HG03558 (cell line): ENCODE measurements at regions not wholly inside any gene's neighbourhood (a gene's known extent, or its start where the extent isn't known, plus 50 kb on each side); places are given as distances from the start of the nearest gene placed in this dataset.
"Not testable (repeated sequence)": the region's sequence is repeated elsewhere in the genome, so short reads cannot be mapped to it uniquely, and the experiment has no call there.

Experiments
- ATAC-seq: cut with Tn5 transposase; IDR thresholded peaks from one replicate; pipeline ENCODE4 v1.9.1; 2021; ENCODE audit warnings: moderate number of reproducible peaks; ENCODE audit not compliant: unreplicated experiment; ENCODE audit errors: extremely low read depth

- not testable (repeated sequence) for ATAC-seq
Measured at GRCh38 chr7:6937746-6938145, 111.7 kb upstream of the CCZ1B start.

- not testable (repeated sequence) for ATAC-seq
Measured at GRCh38 chr7:6938284-6938683, 112.2 kb upstream of the CCZ1B start.

- ATAC-seq = not testable (repeated sequence)
Measured at GRCh38 chr7:6939126-6939525, 113.1 kb upstream of the CCZ1B start.

GRCh38 chr7:6939896-6940295, 113.8 kb upstream of the CCZ1B start:
- ATAC-seq = not testable (repeated sequence)

- not testable (repeated sequence) for ATAC-seq
Measured at GRCh38 chr7:6946873-6947272, 120.8 kb upstream of the CCZ1B start.

GRCh38 chr7:6950231-6950630, 124.2 kb upstream of the CCZ1B start:
- ATAC-seq = not testable (repeated sequence)

- ATAC-seq = not testable (repeated sequence)
Measured at GRCh38 chr7:6951553-6951952, 125.5 kb upstream of the CCZ1B start.

- not testable (repeated sequence) for ATAC-seq
Measured at GRCh38 chr7:6953138-6953797, 127.2 kb upstream of the CCZ1B start.

- ATAC-seq = not testable (repeated sequence)
Measured at GRCh38 chr7:6953798-6954181, 127.7 kb upstream of the CCZ1B start.

GRCh38 chr7:6955385-6955784, 129.3 kb upstream of the CCZ1B start:
- ATAC-seq = not testable (repeated sequence)

GRCh38 chr7:6955990-6956566, 130.0 kb upstream of the CCZ1B start:
- ATAC-seq = not testable (repeated sequence)

GRCh38 chr7:6958371-6958770, 132.3 kb upstream of the CCZ1B start:
- ATAC-seq = not testable (repeated sequence)

- not testable (repeated sequence) for ATAC-seq
Measured at GRCh38 chr7:6959942-6960341, 133.9 kb upstream of the CCZ1B start.

GRCh38 chr7:6962871-6963270, 136.8 kb upstream of the CCZ1B start:
- ATAC-seq = not testable (repeated sequence)

- ATAC-seq = not testable (repeated sequence)
Measured at GRCh38 chr7:6965051-6965450, 139.0 kb upstream of the CCZ1B start.

GRCh38 chr7:6970180-6970579, 144.1 kb upstream of the CCZ1B start:
- ATAC-seq = not testable (repeated sequence)

- not testable (repeated sequence) for ATAC-seq
Measured at GRCh38 chr7:6974876-6975275, 148.8 kb upstream of the CCZ1B start.

GRCh38 chr7:6975346-6975745, 149.3 kb upstream of the CCZ1B start:
- not testable (repeated sequence) for ATAC-seq

- ATAC-seq = not testable (repeated sequence)
Measured at GRCh38 chr7:6977368-6977767, 151.3 kb upstream of the CCZ1B start.

GRCh38 chr7:6978326-6978725, 152.3 kb upstream of the CCZ1B start:
- not testable (repeated sequence) for ATAC-seq

- ATAC-seq = not testable (repeated sequence)
Measured at GRCh38 chr7:6979456-6979855, 153.4 kb upstream of the CCZ1B start.

GRCh38 chr7:6982375-6982774, 156.3 kb upstream of the CCZ1B start:
- not testable (repeated sequence) for ATAC-seq
